ENCODE measurements at regions not wholly inside any gene's neighbourhood (a gene's known extent, or its start where the extent isn't known, plus 50 kb on each side); places are given as distances from the start of the nearest gene placed in this dataset.
"Not testable (repeated sequence)": the region's sequence is repeated elsewhere in the genome, so short reads cannot be mapped to it uniquely, and the experiment has no call there.

DNA sequence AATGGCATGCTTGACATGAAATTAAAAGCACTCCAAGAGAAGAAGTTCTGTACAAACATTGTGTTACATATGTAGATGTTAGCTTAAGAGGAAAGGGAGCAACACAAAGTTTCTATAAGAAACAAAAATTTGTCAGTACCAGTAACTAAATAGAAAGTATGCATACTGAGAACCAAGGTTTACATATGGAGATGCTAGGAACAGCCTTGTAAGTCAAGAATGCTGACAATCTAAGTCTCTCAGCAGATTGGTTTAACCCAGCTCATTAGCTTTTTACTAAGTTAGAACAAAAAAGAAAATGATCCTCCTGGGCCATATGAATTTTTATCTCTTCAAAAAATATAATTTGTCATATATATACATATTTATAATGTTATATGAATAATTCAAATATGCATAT is 2022.1 kb upstream of the ACO1 start:
- no peak for DNase-seq

GRCh38 chr9:30366140-30366539 is 2018.3 kb upstream of the ACO1 start:
- not testable (repeated sequence) for DNase-seq

GRCh38 chr9:30382271-30382670 is 2002.2 kb upstream of the ACO1 start:
- peak; percentile 31 for DNase-seq

DNA sequence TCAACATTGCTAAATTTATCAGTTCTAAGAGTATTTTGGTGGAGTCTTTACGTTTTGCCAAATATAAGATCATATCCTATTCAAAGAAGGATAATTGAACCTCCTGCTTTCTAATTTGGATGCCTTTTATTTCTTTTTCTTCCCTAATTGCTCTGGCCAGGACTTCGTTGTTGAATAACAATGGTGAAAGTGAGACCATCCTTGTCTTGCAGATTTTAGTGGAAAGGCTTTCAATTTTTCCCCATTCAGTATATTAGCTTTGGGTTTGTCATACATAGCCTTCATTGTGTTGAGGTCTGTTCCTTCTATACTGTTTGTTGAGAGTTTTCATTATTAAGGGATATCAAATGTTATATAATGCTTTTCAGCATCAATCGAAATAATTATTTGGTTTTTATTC is 1974.2 kb upstream of the ACO1 start:
- no peak for DNase-seq

- DNase-seq, result no peak
Observed at GRCh38 chr9:30411571-30411970, 1972.9 kb upstream of the ACO1 start.

DNA sequence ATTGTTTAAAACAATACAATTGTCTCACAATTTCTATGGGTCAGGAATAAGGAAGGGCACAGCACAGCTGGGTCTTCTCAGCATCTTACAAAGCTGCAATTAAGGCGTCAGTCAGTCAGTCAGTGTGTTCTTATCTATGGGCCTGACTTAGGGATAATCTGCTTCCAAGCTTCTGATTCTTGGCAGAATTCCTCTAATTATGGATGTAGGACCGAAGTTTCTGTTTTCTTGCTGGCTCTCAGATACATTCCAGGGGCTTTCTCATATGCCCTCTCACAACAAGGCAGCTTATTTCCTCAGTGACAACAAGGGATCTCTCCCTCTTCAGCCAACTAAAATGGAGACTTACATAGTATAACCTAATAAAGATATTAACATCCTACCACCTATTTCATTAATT is 1925.3 kb upstream of the ACO1 start:
- DNase-seq, result no peak

DNA sequence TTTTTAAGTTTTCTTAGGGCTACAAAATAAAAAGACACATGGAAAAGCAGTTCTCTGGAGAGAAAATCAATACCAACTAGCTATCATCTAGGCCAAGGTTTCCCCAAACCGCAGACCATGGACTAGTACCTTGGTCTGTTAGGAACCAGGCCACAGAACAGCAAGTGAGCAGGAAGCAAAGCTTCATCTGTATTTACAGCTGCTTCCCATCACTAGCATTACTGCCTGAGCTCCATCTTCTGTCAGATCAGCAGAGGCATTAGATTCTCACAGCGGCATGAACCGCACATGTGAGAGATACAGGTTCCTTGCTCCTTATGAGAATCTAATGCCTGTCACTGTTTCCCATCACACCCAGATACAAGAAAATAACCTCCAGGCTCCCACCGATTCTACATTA is 1907.6 kb upstream of the ACO1 start:
- no peak for DNase-seq

DNA sequence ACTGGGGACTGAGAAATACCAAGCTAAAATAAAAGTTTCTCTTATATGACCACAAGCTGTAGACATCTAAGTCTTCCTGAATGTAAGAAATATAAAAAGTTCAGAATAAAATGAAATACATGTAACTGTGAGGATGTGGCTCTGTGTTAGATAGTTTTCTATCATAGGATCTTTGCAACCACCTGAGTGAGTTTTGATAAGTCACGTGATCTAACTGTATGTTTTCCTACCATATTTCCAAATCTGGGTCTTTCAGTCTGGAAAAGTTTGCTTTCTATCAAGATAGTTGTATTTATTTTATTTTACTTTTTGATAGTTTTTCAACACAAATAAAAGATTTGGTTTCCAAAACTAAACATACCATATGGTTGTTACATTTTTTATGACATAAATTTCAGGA is 1905.8 kb upstream of the ACO1 start:
- DNase-seq, result no peak

GRCh38 chr9:30482499-30482898 is 1901.9 kb upstream of the ACO1 start:
- no peak for DNase-seq

- DNase-seq, result no peak
Observed at GRCh38 chr9:30484690-30485089, 1899.8 kb upstream of the ACO1 start.

- DNase-seq, result no peak
Observed at GRCh38 chr9:30504502-30504905, 1879.9 kb upstream of the ACO1 start.

DNA sequence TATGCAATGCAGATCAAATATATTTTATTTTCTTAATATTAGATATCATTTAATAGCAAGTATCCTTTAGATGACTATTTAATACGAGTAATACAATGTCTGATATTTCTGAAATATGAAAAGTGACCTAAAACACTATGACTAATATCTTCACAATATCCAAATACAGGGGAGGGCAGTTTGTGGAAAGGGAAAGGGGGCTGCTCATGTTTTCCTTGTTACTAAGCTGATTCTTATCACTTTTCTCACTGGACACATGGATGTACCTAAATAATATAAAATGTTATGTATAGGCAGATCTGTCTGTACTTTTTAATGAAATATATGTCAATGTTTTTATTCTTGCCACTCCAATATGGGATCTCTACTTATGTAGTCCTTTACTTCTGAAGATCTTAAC is 1879.1 kb upstream of the ACO1 start:
- DNase-seq, result no peak

GRCh38 chr9:30506749-30507148 is 1877.7 kb upstream of the ACO1 start:
- DNase-seq, result no peak

DNA sequence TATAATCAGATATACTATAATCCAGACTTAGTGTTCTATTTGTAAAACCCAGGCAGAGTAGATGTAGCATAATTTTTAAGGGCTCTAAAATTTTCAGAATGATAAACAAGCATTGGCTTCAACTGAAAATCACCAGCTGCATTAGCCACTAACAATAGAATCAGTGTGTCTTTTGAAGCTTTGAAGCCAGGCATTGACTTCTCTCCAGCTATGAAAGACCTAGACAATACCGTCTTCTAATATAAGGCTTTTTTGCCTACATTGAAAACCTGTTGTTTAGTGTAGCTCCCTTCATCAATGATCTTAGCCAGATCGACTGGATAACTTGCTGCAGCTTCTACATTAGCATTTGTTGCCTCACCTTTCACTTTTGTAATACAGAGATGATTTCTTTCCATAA is 1877.3 kb upstream of the ACO1 start:
- DNase-seq, result no peak

- DNase-seq, result no peak
Observed at GRCh38 chr9:30511666-30512065, 1872.8 kb upstream of the ACO1 start.

DNA sequence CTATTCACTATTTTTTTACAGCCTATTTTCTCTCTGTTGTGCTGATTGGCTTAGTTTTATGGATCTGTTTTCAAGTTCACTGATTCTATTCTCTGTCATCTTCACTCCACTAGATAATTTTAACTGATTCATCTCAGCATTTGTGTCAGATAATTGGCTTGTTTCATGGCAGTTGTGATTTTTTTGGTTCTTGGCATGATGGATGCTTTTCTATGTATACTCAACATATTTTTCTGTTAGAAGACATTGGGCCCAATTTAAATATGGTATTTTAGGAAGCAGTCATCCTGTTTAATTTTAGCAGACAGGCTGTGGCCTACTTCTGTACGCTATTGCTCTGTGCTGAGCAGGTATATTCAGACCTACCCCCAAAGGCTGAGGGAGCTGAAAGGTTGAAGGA is 1865.3 kb upstream of the ACO1 start:
- DNase-seq, result no peak

- no peak for DNase-seq
Observed at GRCh38 chr9:30519756-30520155, 1864.7 kb upstream of the ACO1 start.

DNA sequence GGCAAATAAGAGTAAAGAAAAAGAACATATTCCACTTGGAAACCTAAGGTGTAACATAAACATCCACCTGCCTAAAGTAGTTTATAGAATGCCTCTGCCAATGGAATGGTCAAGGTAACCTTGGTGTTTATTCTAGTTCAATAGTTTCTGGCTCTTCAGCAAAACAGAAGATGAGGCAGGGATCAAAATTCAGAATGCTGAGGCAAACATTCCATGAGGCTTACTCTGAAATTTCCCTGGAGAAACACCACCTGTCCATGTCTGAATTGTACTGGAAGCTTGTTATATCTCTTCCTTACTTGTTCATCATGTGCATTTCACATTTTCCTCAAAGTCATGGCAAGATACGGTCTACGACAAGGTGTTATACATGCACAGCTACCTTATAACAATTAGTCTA is 1862.4 kb upstream of the ACO1 start:
- peak; percentile 85 for DNase-seq

- DNase-seq, result peak; percentile 93
Observed at GRCh38 chr9:30522486-30522885, 1862.0 kb upstream of the ACO1 start.

DNA sequence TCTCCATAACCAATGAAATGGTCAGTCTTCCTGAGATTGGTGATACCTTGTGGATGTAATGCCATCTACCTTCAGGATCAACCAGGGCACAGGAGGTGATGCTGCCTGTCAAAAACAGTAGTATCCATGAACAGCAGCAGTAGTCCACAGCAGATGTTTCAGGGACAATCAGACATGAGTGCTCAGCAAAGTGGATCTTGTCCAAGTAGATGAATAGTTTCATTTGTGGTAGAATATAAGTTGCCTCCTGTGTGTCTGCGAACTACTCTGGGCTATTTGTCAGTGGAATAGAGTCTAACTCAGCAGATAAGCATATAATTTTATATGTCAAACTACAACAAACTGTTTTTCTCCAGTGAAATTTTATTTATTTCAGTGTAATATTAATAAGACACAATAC is 1860.1 kb upstream of the ACO1 start:
- peak; percentile 22 for DNase-seq

GRCh38 chr9:30534455-30534854 is 1850.0 kb upstream of the ACO1 start:
- no peak for DNase-seq

- no peak for DNase-seq
Observed at GRCh38 chr9:30534896-30535295, 1849.5 kb upstream of the ACO1 start.

DNA sequence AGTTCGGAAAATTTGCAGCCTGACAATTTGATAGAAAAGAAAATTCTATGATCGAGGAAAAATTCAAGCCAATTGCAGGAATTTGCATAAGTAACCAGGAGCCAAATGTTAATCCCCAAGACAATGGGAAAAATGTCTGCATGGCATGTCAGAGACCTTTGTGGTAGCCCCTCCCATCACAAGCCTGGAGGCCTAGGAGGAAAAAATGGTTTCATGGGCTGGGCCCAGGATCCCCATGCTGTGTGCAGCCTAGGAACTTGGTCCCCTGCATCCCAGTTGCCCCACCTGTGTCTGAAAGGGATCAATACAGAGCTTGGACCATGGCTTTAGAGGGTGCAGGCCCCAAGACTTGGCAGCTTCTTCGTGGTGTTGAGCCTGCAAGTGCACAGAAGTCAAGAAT is 1847.9 kb upstream of the ACO1 start:
- no peak for DNase-seq

DNA sequence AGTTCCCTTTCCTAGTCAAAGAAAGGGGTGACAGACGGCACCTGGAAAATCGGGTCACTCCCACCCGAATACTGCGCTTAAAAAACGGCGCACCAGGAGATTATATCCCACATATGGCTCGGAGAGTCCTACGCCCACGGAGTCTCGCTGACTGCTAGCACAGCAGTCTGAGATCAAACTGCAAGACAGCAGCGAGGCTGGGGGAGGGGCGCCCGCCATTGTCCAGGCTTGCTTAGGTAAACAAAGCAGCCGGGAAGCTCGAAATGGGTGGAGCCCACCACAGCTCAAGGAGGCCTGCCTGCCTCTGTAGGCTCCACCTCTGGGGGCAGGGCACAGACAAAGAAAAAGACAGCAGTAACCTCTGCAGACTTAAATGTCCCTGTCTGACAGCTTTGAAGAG is 1844.7 kb upstream of the ACO1 start:
- not testable (repeated sequence) for DNase-seq

DNA sequence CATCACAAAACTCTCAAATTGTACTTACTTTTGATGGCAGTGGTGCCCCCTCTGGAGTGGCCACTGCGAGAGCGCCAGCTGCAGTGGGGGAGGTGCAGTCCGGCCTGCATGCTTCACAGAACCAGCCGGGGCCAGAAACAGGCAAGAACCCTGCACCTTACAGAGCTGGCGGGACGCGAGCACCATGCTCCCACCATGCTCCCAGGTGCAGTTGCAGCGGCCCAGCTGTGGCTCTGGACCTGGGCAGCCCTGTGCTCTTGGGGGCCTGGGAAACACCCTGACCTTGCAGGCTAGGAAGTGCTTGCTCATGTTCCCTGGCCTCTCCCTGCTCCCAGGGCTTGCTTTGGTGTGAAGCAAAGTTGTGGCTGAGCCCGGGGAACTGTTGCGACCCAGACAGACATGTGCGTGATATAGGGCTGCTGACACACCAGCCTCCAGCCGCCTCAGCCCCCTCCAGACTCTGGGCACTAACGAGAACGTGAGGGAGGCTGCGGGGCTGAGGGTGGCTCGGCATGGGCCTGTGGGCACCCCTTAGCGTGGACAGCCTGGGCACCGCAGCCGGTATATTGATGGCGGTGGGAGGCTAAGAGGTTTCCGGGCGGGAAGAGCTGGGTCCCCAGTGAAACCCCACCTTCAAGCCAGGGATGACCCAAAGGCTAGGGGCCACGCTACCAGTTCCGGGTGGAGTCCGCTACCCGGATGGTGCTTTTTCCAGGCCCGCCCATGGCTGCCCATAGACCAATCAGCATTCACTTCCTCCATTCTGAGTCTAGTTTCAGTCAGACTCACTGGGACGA is 1809.9 kb upstream of the ACO1 start:
- DNase-seq, result no peak

All from tongue (tissue), 1 donor.